ENCODE measurements at regions not wholly inside any gene's neighbourhood (a gene's known extent, or its start where the extent isn't known, plus 50 kb on each side); places are given as distances from the start of the nearest gene placed in this dataset.
"Not testable (repeated sequence)": the region's sequence is repeated elsewhere in the genome, so short reads cannot be mapped to it uniquely, and the experiment has no call there.

DNA sequence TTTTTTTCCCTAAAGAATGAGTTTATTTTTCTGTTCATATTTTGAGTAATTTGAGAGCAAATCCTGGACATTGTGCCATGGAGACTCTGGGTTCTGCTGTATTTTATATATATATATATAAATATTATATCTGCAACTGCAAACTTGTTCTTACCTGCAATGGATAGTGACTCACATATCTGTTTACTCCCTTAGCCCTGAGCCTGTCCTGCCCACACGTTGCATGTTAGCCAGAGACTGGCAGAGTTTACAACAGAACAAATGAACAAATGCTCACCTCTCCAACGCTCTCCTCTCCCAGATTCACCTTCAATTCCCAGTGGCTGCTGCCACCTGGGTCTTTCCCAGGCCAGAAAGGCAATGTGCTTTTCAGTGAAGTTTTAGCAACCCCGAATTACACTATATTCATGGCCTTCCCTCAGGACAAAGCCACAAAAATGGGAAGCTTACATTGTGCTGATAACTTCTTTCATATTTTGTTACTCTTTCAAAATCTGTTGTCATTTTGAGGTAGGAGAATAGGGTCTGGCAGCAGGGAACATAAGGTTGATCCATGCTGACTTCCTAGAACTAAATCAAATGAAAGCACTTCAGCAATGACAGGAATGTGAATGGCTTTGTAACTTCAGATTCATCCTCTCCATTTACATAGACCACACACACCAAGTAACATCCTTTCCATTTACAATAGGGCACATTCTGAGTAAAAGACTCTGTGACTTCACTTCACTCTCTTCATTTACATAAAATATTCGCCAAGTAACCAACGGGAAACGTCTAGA lies 105.4 kb upstream of the FAM110C start:
- Histone ChIP-seq H3K36me3 (replicated peaks in 1 of 2; ENCODE audit: insufficient read depth in 1 of 2, low read depth in 2 of 2) (no peaks in the 10 kb centered on the region), H3K27ac (no peak overlapping the region), H3K4me1 (no peaks in the 10 kb centered on the region), H3K4me3 (no peak overlapping the region), H3K9me3 (no peaks in the 10 kb centered on the region), H3K27me3 (no peaks in the 10 kb centered on the region)
- DNase-seq: peak in 1 of 4 donors; percentile 16
- intact Hi-C loops (cut with DNase I): no loop called here
- TF ChIP-seq, protein P1, sequence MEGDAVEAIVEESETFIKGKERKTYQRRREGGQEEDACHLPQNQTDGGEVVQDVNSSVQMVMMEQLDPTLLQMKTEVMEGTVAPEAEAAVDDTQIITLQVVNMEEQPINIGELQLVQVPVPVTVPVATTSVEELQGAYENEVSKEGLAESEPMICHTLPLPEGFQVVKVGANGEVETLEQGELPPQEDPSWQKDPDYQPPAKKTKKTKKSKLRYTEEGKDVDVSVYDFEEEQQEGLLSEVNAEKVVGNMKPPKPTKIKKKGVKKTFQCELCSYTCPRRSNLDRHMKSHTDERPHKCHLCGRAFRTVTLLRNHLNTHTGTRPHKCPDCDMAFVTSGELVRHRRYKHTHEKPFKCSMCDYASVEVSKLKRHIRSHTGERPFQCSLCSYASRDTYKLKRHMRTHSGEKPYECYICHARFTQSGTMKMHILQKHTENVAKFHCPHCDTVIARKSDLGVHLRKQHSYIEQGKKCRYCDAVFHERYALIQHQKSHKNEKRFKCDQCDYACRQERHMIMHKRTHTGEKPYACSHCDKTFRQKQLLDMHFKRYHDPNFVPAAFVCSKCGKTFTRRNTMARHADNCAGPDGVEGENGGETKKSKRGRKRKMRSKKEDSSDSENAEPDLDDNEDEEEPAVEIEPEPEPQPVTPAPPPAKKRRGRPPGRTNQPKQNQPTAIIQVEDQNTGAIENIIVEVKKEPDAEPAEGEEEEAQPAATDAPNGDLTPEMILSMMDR (IDR thresholded peaks at IDR 0.05): no peak
- TF ChIP-seq POLR2A (IDR thresholded peaks at IDR 0.05): no peak
- 37 to 44% methylated on average over 6 of the region's 6 CpGs for WGBS, 2 donors
- ATAC-seq: no peak

DNA sequence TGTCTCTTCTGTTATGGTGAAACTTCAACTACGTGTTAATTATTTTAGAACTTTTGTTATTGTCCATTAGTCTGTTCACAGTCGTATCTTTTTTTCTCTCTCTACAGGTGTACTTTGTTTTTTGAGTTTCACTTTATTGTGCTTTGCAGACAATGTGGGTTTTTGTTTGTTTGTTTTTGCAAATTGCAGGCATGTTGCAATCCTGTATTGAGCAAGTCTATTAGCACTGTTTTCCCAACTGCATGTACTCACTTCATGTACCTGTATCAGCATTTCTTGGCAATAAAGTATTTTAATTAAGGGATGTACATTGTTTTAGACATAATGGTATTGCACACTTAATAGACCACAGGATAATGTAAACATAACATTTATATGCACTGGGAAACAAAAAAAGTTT lies 99.1 kb upstream of the FAM110C start:
- no peak for DNase-seq
- no peaks in the 10 kb centered on the region for H3K4me1 ChIP-seq
- H3K27me3 ChIP-seq: no peaks in the 10 kb centered on the region
- 76 to 78% methylated on average over 2 of the region's 2 CpGs for WGBS, 2 donors
- no peak for ATAC-seq
- no peaks in the 10 kb centered on the region for H3K9me3 ChIP-seq
- no peak overlapping the region for H3K27ac ChIP-seq
- no peaks in the 10 kb centered on the region for H3K36me3 ChIP-seq (replicated peaks in 1 of 2; ENCODE audit: insufficient read depth in 1 of 2, low read depth in 2 of 2)
- TF ChIP-seq, protein P1 (IDR thresholded peaks at IDR 0.05): no peak
- no peak for TF ChIP-seq POLR2A (IDR thresholded peaks at IDR 0.05)
- intact Hi-C loops (cut with DNase I): no loop called here
- H3K4me3 ChIP-seq: no peak overlapping the region

DNA sequence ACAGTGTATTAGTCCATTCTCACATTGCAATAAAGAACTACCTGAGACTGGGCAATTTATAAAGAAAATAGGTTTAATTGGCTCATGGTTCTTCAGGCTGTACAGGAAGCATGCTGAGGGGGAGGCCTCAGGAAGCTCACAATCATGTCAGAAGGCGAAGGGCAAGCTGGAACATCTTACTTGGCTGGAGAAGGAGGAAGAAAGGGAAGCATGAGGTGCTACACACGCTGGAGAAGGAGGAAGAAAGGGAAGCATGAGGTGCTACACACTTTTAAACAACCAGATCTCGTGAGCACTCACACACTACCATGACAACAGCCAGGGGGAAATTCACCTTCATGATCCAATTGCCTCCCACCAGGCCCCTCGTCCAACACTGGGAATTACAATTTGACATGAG lies 95.3 kb upstream of the FAM110C start:
- ATAC-seq: no peak
- H3K4me3 ChIP-seq: no peak overlapping the region

DNA sequence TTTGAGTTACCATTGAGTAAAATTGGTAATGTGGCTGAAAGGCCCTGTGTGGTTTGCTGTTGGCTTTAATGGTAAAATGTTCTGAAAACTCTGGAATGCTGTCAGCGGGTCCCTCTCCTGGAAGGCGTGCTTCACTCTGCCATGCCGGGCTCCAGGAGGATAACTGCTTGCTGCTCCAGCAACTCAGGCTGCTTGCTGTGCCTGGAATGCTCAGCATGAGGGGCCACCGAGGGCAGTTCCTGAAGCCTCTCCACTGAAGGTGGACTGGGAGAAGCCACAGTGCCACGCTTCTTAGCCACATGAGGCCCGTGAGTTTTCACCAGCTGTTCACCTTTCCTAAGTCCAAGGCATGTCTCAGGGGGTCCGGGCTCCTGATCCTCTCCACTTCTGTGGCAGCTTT lies 90.4 kb upstream of the FAM110C start:
- H3K9me3 ChIP-seq: no peaks in the 10 kb centered on the region
- no peaks in the 10 kb centered on the region for H3K36me3 ChIP-seq (replicated peaks in 1 of 2; ENCODE audit: insufficient read depth in 1 of 2, low read depth in 2 of 2)
- 68 to 81% methylated on average over 7 of the region's 7 CpGs for whole genome bisulfite sequencing, 2 donors
- no peak for TF ChIP-seq POLR2A (IDR thresholded peaks at IDR 0.05)
- intact Hi-C loops (cut with DNase I): no loop called here
- no peak for DNase-seq
- H3K27me3 ChIP-seq: no peaks in the 10 kb centered on the region
- no peak overlapping the region for H3K27ac ChIP-seq
- no peaks in the 10 kb centered on the region for H3K4me1 ChIP-seq
- H3K4me3 ChIP-seq: no peak overlapping the region
- ATAC-seq: no peak

More for the DNA sequence above, 95.3 kb upstream of the FAM110C start:
- TF ChIP-seq POLR2A (IDR thresholded peaks at IDR 0.05): no peak
- TF ChIP-seq, protein P1 (IDR thresholded peaks at IDR 0.05): no peak
- H3K36me3 ChIP-seq (replicated peaks in 1 of 2; ENCODE audit: insufficient read depth in 1 of 2, low read depth in 2 of 2): no peaks in the 10 kb centered on the region
- intact Hi-C loops (cut with DNase I): no loop called here
- 38 to 41% methylated on average over 3 to 4 of the region's 4 CpGs for WGBS, 2 donors
- no peaks in the 10 kb centered on the region for H3K4me1 ChIP-seq
- H3K27ac ChIP-seq: no peak overlapping the region
- no peak for DNase-seq
- H3K9me3 ChIP-seq: no peaks in the 10 kb centered on the region
- no peaks in the 10 kb centered on the region for H3K27me3 ChIP-seq

DNA sequence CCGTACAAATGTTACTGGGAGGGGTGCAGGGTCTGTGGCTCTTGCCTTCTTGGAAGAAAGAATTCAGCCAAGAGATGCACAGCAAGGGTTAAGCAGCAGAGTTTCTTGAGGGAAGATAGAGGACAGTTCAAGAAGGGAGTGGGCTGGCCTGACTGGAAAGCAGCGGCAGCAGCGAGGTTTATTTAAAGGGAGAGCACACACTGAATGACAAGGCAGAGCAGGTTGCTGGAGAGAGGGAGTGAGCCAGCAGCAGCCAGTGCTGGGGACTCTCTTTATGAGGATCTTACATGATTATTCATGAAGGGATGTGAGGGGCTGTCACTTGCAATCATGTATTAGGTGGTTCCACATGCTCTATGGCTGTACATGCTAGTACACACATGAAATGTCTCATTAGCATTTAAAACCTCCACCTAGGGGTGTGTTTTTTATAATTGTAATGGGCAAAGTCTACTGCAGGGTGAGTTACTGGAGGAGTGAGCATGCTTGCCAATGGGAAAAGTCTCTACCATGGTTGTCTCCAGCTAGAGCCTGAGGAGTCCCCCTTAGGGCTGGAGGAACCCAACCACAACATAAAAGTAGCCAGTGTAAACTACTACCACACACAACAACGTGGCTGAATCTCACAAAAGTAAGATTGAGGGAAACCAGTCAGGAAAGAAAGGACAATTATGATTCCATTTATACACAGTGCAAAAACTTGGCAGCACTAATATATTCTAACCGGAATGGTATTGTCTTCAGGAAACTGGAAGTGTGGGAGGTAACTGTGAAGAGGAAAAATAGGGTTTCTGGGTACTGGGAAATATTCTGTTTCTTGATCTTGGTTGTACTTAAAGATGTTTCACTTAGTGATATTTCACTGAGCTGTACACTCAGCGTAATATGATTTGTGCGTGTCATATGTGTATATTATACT lies 87.6 kb upstream of the FAM110C start:
- H3K36me3 ChIP-seq (replicated peaks in 1 of 2; ENCODE audit: insufficient read depth in 1 of 2, low read depth in 2 of 2): no peaks in the 10 kb centered on the region
- no peaks in the 10 kb centered on the region for H3K27me3 ChIP-seq
- H3K9me3 ChIP-seq: no peaks in the 10 kb centered on the region
- 39 to 46% methylated on average over 7 of the region's 7 CpGs for WGBS, 2 donors
- intact Hi-C loops (cut with DNase I): no loop called here
- no peaks in the 10 kb centered on the region for H3K4me1 ChIP-seq
- no peak overlapping the region for H3K27ac ChIP-seq
- no peak overlapping the region for H3K4me3 ChIP-seq
- DNase-seq (no peak), ATAC-seq (no peak)
- TF ChIP-seq POLR2A (IDR thresholded peaks at IDR 0.05): no peak
- TF ChIP-seq, protein P1 (IDR thresholded peaks at IDR 0.05): no peak

DNA sequence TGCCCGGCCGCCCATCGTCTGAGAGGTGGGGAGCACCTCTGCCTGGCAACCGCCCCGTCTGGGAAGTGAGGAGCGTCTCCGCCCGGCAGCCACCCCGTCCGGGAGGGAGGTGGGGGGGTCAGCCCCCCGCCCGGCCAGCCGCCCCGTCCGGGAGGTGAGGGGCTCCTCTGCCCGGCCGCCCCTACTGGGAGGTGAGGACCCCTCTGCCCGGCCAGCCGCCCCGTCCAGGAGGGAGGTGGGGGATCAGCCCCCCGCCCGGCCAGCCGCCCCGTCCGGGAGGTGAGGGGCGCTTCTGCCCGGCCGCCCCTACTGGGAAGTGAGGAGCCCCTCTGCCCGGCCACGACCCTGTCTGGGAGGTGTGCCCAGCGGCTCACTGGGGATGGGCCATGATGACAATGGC lies 80.5 kb upstream of the FAM110C start:
- H3K4me3 ChIP-seq; ATAC-seq; DNase-seq; H3K4me1 ChIP-seq; H3K36me3 ChIP-seq (replicated peaks in 1 of 2; ENCODE audit: insufficient read depth in 1 of 2, low read depth in 2 of 2); H3K27ac ChIP-seq; H3K27me3 ChIP-seq; intact Hi-C loops (cut with DNase I); H3K9me3 ChIP-seq: not testable (repeated sequence)
- 83 to 96% methylated on average over 5 to 8 of the region's 31 CpGs for WGBS, 2 donors
